ENCODE measurements at regions not wholly inside any gene's neighbourhood (a gene's known extent, or its start where the extent isn't known, plus 50 kb on each side); places are given as distances from the start of the nearest gene placed in this dataset.
"Not testable (repeated sequence)": the region's sequence is repeated elsewhere in the genome, so short reads cannot be mapped to it uniquely, and the experiment has no call there.

DNA sequence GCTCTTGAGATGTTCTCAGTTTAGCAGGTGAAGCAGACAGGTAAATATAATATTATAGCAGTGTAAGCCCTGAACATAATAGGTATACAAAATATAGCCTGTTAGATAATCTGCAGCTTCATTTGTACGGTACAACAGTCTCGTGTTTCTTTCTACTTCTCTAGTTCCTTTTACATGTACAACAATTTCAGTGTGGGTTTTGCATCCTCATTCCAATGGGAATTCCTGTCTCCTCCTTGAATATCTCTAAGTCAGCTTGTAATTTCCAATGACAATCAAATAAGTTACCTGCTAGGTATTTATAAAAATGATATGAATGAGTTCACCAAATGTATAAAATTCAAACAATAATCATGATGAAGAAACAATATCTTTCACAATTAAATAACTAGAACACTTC, 330.0 kb upstream of the RND3 start:
- DNase-seq = no peak

DNA sequence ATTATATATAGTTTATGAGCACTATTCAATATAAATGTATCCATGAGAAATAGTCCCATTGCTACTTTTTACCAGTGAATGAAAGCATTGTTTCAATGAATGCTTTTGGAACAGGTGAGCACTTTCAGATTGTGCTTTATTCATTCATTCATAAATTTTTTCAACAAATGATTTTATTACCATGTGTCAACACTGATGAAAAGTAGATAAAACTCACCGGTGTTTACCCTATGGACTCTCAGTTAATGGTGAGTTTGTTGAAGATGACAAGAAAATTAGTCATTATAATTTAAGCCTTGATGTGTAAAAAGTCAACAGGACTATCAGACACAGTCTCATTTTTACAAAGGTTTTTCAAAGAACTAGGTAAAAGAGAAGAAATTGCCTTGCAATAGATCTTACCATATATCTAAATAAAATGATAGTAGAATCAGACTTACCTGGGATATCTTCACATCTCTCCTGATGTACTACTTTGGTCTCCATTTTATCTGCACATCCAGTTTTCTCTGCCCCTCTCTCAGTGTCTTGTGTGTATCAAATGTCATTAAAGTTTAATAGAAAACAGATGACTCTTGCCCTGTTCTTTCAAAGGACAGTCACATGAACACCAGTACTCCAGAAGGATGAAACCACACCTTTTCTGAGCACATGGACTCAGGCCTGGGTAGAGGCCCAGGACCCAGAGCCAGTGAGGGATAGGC, 325.3 kb upstream of the RND3 start:
- DNase-seq = no peak

DNA sequence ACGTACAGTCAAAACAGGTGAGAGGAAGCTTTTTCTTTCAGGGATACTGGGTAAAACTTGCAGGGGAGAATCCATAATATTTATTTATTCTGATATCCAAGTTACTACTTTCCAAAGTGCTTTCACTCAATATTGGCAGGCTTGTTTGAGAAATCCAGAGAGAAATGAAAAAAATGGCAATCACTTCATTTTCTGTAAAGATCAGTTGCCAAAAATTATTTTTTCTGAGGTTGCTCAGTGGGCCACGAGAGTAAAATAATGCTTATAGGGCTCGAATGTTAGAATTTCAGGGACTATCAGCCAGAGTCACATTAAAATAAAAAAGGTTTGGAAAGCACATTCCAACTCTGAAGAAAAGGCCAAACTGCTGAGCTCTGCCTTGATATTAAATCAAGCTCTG, 324.6 kb upstream of the RND3 start:
- no peak for DNase-seq

DNA sequence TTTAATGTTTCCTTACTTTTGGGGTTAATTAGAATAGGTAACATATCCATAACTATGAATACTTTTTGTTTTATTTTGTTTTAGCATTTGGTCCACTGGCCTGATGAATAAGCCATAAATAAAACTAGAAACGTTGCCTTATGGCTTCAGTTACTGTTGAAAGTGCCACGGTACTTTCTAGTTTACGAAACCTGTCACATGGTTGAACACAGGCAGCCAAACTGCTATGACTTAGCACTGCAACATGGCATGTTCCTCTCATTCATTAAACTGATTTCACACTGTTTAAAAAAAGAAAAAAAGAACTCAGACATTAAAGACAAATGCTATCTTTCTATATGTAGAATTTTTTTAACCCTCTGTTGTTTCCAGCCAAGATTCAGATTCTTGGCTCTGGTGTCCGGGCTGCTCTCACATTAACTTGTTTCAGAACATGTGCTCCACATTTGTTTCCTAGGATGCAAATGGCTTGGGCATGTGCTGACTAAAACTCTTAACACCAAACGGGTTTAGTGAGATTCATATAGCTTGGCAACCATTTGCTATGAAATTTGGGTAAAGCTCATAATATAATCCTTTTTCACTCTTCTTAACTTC, 323.9 kb upstream of the RND3 start:
- no peak for DNase-seq

DNA sequence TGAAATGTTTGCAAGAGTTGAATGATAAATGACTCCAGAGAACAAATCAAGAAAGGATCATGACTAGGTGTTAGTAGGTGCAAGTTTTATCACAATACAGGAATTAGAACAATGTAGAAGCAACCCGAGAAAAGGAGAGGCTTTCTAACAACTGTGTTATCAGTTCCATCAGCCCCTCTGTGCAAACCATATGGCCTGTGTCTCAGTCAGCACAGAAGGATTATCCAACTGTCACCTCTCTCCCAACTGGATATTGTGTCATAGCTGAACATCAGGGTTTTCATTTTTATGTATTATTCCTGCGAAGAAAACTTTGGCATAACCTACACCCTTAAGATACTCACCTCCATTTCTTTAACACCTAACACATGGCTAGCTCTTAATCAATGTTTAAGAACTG, 321.6 kb upstream of the RND3 start:
- DNase-seq = no peak

DNA sequence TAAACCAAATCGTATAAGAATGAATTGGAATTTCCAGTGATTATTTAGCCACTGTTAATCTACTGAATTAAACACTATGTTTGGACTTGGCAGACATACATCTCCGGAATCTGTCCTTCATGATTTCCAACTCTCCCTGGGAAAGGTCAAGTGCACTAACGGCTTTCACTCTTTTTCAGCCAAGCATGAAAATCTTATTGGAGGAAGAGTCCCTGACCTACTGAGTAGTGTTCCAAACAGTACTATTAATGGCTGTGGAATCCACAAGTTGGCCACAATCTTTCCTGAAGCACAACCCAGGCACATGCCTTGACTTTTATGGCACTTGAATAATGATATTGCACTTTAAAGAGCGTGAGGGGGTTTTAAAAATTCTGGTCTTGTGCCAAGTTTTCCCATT, 318.9 kb upstream of the RND3 start:
- no peak for DNase-seq

DNA sequence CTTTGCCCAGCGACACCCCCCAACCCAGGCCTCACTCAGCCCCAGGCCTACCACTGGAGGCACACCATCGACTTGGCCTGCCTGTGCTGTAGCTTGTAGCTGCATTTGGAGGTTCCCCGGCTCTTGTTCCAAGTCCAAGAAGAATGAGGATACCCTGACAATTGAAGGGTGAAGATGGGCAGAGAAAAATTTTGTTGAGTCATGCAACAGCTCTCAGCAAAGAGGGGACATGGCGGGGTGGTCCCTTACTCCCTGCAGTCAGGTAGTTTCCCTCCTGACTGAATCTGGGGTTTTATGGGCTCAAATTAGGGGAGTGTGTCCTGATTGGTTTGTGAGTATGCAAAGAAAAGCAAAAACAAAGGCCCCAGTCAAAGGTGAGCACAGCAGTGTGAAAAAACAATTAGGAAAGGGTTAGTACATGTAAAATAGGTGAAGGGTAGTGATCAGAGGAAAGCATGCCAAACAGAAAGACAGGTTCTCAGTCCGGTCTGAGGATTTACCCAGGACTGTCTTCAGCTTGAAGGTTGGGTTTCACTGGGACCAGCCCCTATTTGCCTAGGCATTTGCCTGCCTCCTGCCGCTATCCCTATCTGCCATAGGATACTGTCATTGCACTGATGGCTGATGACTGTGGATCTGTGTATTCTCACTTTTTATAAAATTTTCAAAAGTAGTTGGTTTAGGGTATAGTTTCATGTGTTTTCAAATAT, 316.4 kb upstream of the RND3 start:
- DNase-seq = no peak

DNA sequence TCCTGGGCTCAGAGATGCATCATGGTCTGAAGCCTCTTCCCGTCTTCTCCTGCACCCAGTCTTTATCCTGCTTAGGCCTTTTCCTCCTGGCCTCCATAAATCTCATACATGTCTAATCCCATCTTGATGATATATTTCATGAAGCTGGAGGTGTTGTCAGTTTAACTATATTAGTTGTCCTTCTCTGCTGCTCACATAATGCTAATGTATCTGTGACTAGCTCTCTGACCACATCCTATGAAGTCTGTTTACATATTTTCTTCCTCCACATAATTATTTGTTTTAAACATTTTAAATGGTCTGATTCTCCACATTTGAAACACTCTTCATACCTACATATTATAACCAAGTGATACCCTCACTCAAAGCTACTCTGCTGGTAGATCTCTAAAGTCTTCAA, 315.2 kb upstream of the RND3 start:
- no peak for DNase-seq

DNA sequence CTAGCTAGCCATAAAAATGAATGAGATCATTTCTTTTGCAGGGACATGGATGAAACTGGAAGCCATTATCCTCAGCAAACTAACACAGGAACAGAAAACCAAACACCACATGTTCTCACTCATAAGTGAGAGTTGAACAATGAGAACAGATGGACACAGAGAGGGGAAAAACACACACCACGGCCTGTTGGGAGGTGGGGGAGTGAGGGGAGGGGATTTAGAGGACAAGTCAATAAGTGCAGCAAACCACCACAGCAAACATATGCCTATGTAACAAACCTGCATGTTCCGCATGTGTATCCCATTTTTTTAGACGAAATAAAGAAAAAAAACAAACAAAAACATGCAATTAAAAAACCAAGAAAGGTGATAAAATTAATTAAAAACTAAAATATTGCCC, 308.8 kb upstream of the RND3 start:
- not testable (repeated sequence) for DNase-seq

DNA sequence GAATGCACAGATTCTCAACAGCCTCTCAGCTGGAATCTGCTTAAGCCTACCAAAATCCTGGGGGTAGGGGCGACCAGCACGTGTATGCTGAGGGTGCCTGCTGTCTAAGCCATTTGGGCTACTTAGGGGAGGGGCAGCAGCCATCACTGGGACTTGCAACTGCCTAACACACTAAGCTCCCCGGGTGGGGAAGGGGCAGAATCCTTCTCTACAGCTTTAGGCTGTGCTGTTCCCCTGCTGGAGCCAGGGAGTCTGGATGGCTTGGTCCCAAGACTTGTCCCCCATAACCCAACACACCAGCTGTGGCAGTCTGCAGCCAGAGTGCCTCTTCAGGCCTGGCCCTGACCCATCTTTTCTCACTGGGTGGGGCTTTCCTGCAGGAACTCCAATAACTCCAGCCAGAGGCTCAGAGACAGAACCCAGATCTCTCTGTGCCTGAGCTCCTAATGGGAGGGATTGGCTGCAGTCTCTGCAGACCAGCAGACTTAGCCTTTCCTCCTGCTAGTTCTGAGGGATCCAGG, 305.4 kb upstream of the RND3 start:
- DNase-seq = no peak

DNA sequence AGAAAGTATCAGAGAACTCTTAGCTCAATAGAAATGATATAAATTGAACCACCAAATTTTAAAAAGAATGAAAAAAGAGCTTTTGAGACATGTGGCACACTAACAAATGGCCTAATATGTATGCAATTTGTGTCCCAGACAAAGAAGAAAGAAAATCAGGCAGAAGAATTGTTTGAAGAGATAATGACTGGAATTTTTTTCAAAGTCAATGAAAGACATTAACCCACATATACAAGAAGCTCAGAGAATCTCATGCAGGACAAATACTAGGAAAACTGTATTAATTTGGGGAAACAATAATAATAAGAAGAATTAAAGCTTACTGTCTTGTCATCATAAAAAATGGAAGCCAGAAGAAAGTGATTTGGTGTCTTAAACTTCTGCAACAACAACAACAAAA, 304.1 kb upstream of the RND3 start:
- no peak for DNase-seq

DNA sequence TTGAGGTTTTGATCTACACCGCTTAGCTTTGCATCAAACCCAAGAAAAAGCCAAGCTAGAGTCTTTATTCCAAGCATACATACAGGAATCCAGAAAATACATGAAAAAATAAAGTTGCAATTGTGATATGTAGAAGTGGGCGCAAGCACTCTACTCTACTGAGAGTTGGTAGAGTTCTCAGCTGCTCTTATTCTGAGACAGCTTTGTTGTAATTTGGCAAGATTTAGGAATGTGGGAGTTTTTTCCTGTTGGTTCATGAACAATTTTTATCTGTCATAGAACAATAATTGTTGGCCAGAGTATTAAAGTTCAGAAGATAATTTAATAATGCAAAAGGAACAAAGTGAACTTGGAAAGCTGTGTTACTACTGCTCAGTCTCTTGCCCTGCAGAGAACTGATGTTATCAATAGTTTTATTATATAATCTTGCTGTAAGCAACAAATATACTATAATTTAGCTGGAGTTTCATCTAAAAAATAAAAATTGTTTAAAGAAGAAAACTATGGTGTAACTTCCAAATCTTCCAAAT, 302.0 kb upstream of the RND3 start:
- DNase-seq = no peak

DNA sequence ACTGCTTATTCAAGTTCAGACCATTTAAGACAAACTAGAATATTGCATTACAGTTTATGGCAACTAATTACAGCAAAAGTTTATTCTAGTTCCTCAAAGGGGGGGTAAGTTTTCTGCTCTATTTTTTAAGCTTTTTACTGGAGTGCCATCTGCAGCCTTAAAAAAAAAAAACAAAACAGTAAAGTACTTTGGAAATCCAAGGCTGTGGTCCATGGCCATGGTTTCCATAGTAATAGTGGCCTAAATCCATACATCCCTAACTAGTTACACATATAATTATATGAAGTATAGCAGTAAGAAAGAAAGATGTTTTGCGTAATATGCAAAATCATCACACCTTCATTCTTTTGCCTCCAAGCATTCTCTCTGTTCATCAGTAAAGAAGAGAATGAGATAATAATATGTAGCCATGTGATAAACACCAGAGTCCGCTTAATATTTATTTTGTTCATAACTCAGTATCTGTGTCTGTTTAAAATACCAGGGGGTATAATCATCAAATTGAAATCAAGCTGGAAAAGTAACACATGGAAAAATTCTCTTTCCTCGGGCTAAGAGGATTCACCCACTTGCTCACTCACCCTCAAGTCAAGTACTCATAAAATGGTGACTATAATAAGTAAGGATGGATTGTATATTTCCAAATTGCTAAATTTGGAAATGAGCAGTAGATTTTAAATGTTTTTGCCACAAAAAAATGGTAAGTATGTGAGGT, 301.1 kb upstream of the RND3 start:
- no peak for DNase-seq

DNA sequence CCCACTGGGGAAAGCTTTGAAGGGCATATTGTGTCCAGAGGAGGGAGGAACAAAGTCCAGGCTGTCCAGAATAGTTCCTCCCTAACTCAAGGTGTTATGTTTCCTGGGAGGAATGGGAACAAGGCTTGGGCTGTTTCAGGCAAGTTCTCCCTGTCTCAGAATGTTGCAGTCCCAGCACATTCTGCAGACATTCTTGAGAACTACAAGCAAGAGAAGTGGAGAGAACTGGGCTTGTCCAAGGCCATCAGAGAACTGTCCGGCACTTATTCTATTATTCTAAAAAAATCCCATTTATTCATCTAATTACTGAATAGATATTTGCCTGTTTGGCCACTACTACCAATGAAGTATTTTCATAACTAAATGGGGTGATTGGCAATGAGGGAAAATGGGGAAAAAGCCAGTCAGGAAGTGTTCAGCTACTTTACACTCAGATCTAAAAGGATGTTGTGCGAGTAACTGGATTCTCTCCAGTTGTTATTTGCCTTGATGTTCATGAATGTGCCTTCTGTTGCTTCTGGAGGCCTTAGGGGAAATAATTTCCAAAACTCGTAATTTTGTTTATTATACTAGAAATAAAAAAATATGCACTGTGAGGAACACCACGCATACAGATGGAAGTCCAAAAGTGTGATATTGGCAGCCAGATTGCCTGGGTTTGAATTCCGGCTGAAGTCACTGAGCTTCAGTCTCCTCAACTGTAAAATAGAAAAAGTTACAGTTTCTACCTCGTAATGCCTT, 300.1 kb upstream of the RND3 start:
- DNase-seq = no peak

DNA sequence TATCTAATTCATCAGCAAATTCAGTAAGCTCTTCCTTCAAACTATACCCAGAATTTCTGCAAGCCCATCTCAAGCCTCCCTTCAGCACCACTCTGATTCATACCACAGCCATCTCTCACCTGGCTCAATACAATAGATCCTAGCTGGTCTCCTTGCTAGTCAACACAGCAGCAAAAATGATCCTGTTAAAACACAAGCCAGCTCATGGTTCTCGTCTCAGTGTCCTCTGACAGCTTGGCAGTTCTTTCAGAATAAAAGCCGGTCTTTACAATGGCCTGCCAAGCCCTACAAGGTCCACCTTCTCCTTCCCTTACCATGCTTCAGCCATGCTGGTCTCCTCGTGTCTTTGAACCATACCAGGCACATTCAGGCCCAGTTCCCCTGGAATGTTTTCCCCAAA, 296.9 kb upstream of the RND3 start:
- DNase-seq = no peak

DNA sequence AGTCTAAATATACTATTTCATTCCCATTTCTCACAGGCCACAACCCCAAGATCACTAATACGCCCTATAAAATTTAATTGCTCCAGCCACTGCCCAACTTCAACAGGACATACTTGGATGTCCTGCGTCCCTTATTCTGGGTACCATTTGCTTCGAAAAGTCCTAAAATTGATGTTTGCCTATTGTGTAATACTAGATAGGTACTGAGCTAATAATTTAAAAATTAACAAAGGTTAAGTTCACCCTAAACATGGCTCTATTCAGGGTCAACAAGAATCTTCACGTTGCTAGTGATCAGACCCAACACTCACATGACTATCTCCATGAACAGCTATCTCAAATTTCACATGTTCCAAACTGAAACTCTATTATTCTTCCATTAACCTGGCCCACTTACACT, 296.4 kb upstream of the RND3 start:
- no peak for DNase-seq

DNA sequence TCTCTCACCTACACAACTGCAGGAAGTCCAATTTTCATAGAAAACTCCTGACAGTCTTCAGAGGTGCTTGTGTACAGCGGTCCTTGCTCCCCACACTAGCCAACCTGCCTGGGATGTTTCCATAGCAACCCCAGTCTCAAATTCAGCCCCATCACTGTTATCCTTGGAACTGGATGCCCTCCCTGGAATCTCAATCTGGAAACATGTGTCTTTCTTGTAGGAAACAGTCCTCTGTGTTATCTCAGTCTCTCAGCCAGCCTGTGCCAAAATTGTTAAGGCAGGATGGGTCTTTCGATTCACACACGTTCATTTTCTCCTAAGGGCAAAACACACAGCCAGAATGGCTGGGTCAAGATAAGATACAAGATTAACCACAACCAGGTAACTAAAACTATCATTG, 295.5 kb upstream of the RND3 start:
- no peak for DNase-seq

DNA sequence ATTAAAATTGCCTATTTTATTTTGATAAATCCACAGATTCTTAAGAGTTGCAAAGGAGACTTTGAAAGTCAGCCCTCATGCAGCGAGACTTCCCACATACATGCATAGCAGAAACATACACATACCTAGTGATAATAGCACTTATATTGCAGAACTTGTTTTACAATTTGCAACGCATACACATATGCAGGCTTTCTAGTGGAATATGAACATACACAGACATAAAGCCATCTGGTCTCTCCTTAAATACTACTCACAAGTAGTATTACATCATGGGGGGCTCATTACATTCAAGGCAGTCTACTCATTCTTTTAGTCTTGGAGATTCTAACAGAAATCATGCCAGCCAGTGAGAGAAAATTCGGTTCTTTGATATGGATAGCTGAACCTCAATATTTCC, 295.1 kb upstream of the RND3 start:
- DNase-seq = no peak

DNA sequence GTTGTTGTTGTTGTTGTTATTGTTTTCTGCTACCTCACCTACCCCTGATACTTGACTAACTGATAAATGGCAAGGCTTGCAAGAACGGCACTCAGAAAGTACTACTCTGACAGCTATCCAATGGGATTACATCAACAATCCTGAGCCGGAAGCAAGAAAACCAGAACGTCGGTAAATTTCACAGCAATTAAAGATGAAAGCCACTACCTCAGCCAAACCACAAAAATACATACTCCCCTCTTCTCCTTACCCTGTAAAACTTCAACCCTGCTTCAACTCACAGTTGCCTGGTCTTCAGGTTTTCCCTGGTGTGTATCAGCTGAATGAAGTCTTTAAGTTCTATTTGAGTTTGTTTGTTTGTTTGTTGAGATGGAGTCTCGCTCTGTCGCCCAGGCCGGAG, 293.7 kb upstream of the RND3 start:
- no peak for DNase-seq

DNA sequence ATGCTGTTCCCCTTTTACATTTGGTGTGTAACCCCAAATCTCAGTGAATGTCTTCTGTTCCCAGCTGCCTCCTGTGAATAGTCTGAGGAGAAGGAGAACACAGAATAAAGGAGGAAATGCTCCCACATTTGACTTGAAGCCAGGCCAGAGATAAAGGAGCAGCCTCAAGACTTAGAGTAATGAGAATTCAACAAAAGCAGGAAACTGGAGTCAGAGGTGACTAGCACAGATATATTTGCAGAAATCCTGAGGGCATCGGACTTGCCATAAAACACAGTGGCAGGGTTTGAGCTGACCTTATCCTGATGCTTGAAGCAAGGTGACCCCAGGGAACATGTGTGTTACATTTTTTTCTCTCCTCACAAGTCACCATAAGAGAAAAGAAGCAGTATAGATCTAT, 291.4 kb upstream of the RND3 start:
- DNase-seq = no peak

DNA sequence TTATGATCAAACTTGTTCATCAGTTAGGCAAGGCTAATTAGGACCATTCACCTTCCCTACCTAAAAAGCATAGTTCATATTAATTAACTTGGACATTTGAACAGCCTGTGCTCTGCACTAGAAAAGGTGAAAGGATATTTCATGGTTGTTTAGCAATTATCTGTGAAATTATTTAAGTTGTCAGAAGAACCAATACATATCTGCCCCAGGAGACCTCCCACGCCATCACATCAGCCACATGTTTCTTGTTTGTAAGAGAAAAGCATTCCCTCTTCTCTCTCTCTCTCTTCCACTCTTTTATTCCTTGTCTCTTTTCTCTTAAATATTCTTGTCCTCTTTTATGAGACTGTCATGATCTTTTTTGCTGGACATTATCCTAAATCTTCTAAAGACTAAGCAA, 282.0 kb upstream of the RND3 start:
- no peak for DNase-seq

DNA sequence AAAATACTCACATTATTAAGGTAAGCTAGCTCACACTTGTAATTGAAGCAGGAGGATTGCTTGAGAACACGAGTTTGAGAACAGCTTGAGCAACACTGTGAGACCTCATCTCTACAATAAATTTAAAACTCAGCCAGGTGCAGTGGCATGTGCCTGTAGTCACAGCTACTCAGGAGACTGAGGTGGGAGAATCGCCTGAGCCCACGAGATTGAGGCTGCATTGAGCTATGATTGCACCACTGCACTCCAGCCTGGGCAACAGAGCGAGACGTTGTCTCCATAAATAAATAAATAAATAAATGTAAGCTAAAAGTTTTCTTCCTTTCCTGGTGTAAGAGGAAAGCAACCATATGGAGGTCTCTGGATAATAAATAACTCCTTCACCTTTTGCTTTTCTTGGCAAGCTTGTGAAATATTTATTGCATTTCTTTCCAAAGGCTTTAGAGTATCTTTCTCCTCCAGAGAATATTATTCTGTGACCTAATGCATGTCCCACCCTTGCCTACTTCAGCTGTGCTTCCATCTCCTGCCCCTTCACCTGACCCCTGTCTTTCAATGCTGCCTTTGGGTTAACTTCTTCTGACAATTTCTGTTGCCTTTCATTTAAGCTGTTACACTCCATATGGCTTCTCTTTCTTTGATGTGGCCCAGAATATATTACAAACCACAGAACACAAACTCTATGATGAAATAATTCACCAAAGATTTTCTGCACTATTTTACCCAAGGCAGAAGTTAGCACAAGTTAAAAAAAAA, 280.7 kb upstream of the RND3 start:
- no peak for DNase-seq
